HEK293 (cell line): ENCODE measurements at regions not wholly inside any gene's neighbourhood (a gene's known extent, or its start where the extent isn't known, plus 50 kb on each side); places are given as distances from the start of the nearest gene placed in this dataset.

ENCODE experiments used
- MEIS1 ChIP-seq: sonication (generic); formaldehyde crosslinking; IDR thresholded peaks from 2 replicates; pipeline ENCODE4 v1.8.1; 2022; ENCODE audit warnings: missing genetic modification reagents, mild to moderate bottlenecking, borderline replicate concordance
- OVOL3 ChIP-seq: fragments of 450-650 bp; formaldehyde crosslinking; IDR thresholded peaks from 2 replicates; pipeline ENCODE4 v1.5.1; 2016; ENCODE audit warnings: missing biosample characterization, missing genetic modification characterization
- ZIC2 ChIP-seq: fragments of 450-650 bp; formaldehyde crosslinking; IDR thresholded peaks from 2 replicates; pipeline ENCODE4 v1.5.1; 2016; ENCODE audit warnings: missing biosample characterization, missing genetic modification characterization
- ZNF121 ChIP-seq: fragments of 450-650 bp; formaldehyde crosslinking; IDR thresholded peaks from 2 replicates; pipeline ENCODE4 v1.5.1; 2016; ENCODE audit warnings: missing biosample characterization, missing genetic modification characterization
- ZNF133 ChIP-seq: fragments of 450-650 bp; formaldehyde crosslinking; IDR thresholded peaks from 2 replicates; pipeline ENCODE4 v1.5.1; 2016; ENCODE audit warnings: missing biosample characterization, missing genetic modification characterization
- ZNF174 ChIP-seq: fragments of 450-650 bp; formaldehyde crosslinking; IDR thresholded peaks from 2 replicates; pipeline ENCODE4 v1.5.0; 2017; ENCODE audit warnings: missing biosample characterization, mild to moderate bottlenecking, missing genetic modification characterization
- ZNF221 ChIP-seq: fragments of 450-650 bp; formaldehyde crosslinking; IDR thresholded peaks from 2 replicates; pipeline ENCODE4 v1.5.1; 2017; ENCODE audit warnings: missing biosample characterization, missing genetic modification characterization, borderline replicate concordance
- ZNF529 ChIP-seq: fragments of 450-650 bp; formaldehyde crosslinking; IDR thresholded peaks from 2 replicates; pipeline ENCODE4 v1.5.1; 2017; ENCODE audit warnings: missing genetic modification characterization, missing biosample characterization; ENCODE audit not compliant: insufficient replicate concordance
- ZNF549 ChIP-seq: fragments of 450-650 bp; IDR thresholded peaks from 2 replicates; pipeline ENCODE4 v1.5.1; 2018; ENCODE audit warnings: missing biosample characterization, missing genetic modification characterization, mild to moderate bottlenecking, inconsistent platforms, moderate library complexity
- ZNF558 ChIP-seq: fragments of 450-650 bp; formaldehyde crosslinking; IDR thresholded peaks from 2 replicates; pipeline ENCODE4 v1.5.1; 2016; ENCODE audit warnings: missing biosample characterization, missing genetic modification characterization
- TF ChIP-seq, protein P1 (sequence below): fragments of 450-650 bp; formaldehyde crosslinking; IDR thresholded peaks from 2 replicates; pipeline ENCODE4 v1.5.1; 2016; ENCODE audit warnings: missing biosample characterization, missing genetic modification characterization
- TF ChIP-seq, protein P2 (sequence below): fragments of 450-650 bp; formaldehyde crosslinking; IDR thresholded peaks from 2 replicates; pipeline ENCODE4 v1.5.1; 2017; ENCODE audit warnings: missing biosample characterization, missing genetic modification characterization
- TF ChIP-seq, protein P3 (sequence below): fragments of 450-650 bp; formaldehyde crosslinking; IDR thresholded peaks from 2 replicates; pipeline ENCODE4 v1.5.1; 2016; ENCODE audit warnings: missing biosample characterization, missing genetic modification characterization
- TF ChIP-seq, protein P4 (sequence below): fragments of 450-650 bp; formaldehyde crosslinking; IDR thresholded peaks from 2 replicates; pipeline ENCODE4 v1.5.1; 2016; ENCODE audit warnings: missing biosample characterization, missing genetic modification characterization

DNA sequence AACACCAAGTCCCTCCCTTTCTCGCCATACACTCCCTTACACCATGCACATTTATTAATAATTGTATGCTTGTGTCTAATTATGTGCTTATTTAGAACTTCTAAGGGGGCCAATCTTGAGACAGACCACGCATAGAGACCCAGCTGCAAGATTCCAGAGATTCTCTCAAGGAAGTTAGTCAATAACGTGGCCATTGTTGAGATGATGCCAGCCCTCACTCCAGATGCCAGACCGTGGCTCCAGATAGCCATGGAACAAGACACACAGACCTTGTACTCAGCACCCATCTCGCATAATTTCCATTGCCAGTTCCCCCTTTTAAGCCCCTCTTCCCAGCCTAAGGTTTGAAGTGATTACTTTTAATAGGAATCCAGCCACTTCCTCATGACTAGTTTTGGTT lies 62.4 kb downstream of the DIRAS3 start:
- no peak for TF ChIP-seq OVOL3 (tag by site-specific recombination)
- no peak for TF ChIP-seq ZNF558 (tag by site-specific recombination)
- TF ChIP-seq ZNF121 = no peak
- TF ChIP-seq ZIC2 (tag by site-specific recombination) = no peak
- TF ChIP-seq, protein P1, sequence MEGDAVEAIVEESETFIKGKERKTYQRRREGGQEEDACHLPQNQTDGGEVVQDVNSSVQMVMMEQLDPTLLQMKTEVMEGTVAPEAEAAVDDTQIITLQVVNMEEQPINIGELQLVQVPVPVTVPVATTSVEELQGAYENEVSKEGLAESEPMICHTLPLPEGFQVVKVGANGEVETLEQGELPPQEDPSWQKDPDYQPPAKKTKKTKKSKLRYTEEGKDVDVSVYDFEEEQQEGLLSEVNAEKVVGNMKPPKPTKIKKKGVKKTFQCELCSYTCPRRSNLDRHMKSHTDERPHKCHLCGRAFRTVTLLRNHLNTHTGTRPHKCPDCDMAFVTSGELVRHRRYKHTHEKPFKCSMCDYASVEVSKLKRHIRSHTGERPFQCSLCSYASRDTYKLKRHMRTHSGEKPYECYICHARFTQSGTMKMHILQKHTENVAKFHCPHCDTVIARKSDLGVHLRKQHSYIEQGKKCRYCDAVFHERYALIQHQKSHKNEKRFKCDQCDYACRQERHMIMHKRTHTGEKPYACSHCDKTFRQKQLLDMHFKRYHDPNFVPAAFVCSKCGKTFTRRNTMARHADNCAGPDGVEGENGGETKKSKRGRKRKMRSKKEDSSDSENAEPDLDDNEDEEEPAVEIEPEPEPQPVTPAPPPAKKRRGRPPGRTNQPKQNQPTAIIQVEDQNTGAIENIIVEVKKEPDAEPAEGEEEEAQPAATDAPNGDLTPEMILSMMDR = no peak
- TF ChIP-seq, protein P2, sequence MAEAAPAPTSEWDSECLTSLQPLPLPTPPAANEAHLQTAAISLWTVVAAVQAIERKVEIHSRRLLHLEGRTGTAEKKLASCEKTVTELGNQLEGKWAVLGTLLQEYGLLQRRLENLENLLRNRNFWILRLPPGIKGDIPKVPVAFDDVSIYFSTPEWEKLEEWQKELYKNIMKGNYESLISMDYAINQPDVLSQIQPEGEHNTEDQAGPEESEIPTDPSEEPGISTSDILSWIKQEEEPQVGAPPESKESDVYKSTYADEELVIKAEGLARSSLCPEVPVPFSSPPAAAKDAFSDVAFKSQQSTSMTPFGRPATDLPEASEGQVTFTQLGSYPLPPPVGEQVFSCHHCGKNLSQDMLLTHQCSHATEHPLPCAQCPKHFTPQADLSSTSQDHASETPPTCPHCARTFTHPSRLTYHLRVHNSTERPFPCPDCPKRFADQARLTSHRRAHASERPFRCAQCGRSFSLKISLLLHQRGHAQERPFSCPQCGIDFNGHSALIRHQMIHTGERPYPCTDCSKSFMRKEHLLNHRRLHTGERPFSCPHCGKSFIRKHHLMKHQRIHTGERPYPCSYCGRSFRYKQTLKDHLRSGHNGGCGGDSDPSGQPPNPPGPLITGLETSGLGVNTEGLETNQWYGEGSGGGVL (tag by site-specific recombination) = no peak
- TF ChIP-seq ZNF529 (tag by site-specific recombination) = no peak
- TF ChIP-seq ZNF174 (tag by site-specific recombination) = no peak
- TF ChIP-seq, protein P3, sequence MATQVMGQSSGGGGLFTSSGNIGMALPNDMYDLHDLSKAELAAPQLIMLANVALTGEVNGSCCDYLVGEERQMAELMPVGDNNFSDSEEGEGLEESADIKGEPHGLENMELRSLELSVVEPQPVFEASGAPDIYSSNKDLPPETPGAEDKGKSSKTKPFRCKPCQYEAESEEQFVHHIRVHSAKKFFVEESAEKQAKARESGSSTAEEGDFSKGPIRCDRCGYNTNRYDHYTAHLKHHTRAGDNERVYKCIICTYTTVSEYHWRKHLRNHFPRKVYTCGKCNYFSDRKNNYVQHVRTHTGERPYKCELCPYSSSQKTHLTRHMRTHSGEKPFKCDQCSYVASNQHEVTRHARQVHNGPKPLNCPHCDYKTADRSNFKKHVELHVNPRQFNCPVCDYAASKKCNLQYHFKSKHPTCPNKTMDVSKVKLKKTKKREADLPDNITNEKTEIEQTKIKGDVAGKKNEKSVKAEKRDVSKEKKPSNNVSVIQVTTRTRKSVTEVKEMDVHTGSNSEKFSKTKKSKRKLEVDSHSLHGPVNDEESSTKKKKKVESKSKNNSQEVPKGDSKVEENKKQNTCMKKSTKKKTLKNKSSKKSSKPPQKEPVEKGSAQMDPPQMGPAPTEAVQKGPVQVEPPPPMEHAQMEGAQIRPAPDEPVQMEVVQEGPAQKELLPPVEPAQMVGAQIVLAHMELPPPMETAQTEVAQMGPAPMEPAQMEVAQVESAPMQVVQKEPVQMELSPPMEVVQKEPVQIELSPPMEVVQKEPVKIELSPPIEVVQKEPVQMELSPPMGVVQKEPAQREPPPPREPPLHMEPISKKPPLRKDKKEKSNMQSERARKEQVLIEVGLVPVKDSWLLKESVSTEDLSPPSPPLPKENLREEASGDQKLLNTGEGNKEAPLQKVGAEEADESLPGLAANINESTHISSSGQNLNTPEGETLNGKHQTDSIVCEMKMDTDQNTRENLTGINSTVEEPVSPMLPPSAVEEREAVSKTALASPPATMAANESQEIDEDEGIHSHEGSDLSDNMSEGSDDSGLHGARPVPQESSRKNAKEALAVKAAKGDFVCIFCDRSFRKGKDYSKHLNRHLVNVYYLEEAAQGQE (tag by site-specific recombination) = no peak
- no peak for TF ChIP-seq ZNF221 (tag by site-specific recombination)
- TF ChIP-seq, protein P4, sequence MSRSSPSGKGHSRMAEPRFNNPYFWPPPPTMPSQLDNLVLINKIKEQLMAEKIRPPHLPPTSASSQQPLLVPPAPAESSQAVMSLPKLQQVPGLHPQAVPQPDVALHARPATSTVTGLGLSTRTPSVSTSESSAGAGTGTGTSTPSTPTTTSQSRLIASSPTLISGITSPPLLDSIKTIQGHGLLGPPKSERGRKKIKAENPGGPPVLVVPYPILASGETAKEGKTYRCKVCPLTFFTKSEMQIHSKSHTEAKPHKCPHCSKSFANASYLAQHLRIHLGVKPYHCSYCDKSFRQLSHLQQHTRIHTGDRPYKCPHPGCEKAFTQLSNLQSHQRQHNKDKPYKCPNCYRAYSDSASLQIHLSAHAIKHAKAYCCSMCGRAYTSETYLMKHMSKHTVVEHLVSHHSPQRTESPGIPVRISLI = no peak
- TF ChIP-seq ZNF133 (tag by site-specific recombination) = no peak
- no peak for TF ChIP-seq ZNF549 (tag by site-specific recombination)
- no peak for TF ChIP-seq MEIS1 (CRISPR knock-in tag)
